IMR-90 (cell line): ENCODE measurements at regions not wholly inside any gene's neighbourhood (a gene's known extent, or its start where the extent isn't known, plus 50 kb on each side); places are given as distances from the start of the nearest gene placed in this dataset.
"Not testable (repeated sequence)": the region's sequence is repeated elsewhere in the genome, so short reads cannot be mapped to it uniquely, and the experiment has no call there.

Experiments
- CEBPB ChIP-seq: IDR thresholded peaks from 2 replicates; pipeline ENCODE4 v1.6.1; 2012; ENCODE audit warnings: low read depth, low read length, improper control_type of control experiment
- ELK1 ChIP-seq: fragments of 150-350 bp; IDR thresholded peaks from 2 replicates; pipeline ENCODE4 v1.6.1; 2016; ENCODE audit warnings: low read depth, mild to moderate bottlenecking, low read length, moderate library complexity, borderline replicate concordance
- FOS ChIP-seq: fragments of 150-350 bp; IDR thresholded peaks from 2 replicates; pipeline ENCODE4 v1.6.1; 2016; ENCODE audit warnings: low read depth, low read length
- MAFK ChIP-seq: IDR thresholded peaks from 2 replicates; pipeline ENCODE4 v1.6.1; 2012; ENCODE audit warnings: low read depth, low read length, improper control_type of control experiment
- MAZ ChIP-seq: IDR thresholded peaks from 2 replicates; pipeline ENCODE4 v1.6.1; 2012; ENCODE audit warnings: low read depth, mild to moderate bottlenecking, low read length, improper control_type of control experiment, moderate library complexity, borderline replicate concordance
- MXI1 ChIP-seq: IDR thresholded peaks from 2 replicates; pipeline ENCODE4 v1.6.1; 2012; ENCODE audit warnings: low read depth, mild to moderate bottlenecking, low read length, moderate library complexity, borderline replicate concordance
- POLR2A ChIP-seq: IDR thresholded peaks from 2 replicates; pipeline ENCODE4 v1.6.1; 2012; ENCODE audit warnings: mild to moderate bottlenecking, low read depth, low read length
- RAD21 ChIP-seq: IDR thresholded peaks from 2 replicates; pipeline ENCODE4 v1.6.1; 2012; ENCODE audit warnings: low read length, improper control_type of control experiment
- RCOR1 ChIP-seq: IDR thresholded peaks from 2 replicates; pipeline ENCODE4 v1.6.1; 2012; ENCODE audit warnings: mild to moderate bottlenecking, low read length, improper control_type of control experiment; ENCODE audit not compliant: insufficient replicate concordance
- RFX5 ChIP-seq: IDR thresholded peaks from 2 replicates; pipeline ENCODE4 v1.8.0; 2012; ENCODE audit warnings: low read depth, mild to moderate bottlenecking, low read length, moderate library complexity
- SMC3 ChIP-seq: fragments of 150-350 bp; IDR thresholded peaks from 2 replicates; pipeline ENCODE4 v1.6.1; 2016; ENCODE audit warnings: low read depth, mild to moderate bottlenecking, antibody characterized with exemption, low read length, moderate library complexity
- TF ChIP-seq, protein P1 (sequence below): conservative IDR thresholded peaks from 2 replicates; pipeline ENCODE4 v1.5.1; 2012; ENCODE audit warnings: mild to moderate bottlenecking, low read depth, low read length, improper control_type of control experiment
- TF ChIP-seq, protein P2 (sequence below): fragments of 150-350 bp; IDR thresholded peaks from 2 replicates; pipeline ENCODE4 v1.6.1; 2017; ENCODE audit warnings: mild to moderate bottlenecking, antibody characterized with exemption, low read length, low read depth

- TF ChIP-seq, protein P1, sequence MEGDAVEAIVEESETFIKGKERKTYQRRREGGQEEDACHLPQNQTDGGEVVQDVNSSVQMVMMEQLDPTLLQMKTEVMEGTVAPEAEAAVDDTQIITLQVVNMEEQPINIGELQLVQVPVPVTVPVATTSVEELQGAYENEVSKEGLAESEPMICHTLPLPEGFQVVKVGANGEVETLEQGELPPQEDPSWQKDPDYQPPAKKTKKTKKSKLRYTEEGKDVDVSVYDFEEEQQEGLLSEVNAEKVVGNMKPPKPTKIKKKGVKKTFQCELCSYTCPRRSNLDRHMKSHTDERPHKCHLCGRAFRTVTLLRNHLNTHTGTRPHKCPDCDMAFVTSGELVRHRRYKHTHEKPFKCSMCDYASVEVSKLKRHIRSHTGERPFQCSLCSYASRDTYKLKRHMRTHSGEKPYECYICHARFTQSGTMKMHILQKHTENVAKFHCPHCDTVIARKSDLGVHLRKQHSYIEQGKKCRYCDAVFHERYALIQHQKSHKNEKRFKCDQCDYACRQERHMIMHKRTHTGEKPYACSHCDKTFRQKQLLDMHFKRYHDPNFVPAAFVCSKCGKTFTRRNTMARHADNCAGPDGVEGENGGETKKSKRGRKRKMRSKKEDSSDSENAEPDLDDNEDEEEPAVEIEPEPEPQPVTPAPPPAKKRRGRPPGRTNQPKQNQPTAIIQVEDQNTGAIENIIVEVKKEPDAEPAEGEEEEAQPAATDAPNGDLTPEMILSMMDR = not testable (repeated sequence)
- not testable (repeated sequence) for TF ChIP-seq MXI1, POLR2A, RAD21, CEBPB, FOS, RFX5, SMC3, RCOR1, MAFK, MAZ, ELK1
- TF ChIP-seq, protein P2, sequence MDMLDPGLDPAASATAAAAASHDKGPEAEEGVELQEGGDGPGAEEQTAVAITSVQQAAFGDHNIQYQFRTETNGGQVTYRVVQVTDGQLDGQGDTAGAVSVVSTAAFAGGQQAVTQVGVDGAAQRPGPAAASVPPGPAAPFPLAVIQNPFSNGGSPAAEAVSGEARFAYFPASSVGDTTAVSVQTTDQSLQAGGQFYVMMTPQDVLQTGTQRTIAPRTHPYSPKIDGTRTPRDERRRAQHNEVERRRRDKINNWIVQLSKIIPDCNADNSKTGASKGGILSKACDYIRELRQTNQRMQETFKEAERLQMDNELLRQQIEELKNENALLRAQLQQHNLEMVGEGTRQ = not testable (repeated sequence)
Observed at GRCh38 chr13:42381426-42381825, 109.5 kb downstream of the AKAP11 start.
